H9 (cell line): ENCODE measurements at regions not wholly inside any gene's neighbourhood (a gene's known extent, or its start where the extent isn't known, plus 50 kb on each side); places are given as distances from the start of the nearest gene placed in this dataset.

Experiments
- DNase-seq: peaks from one replicate; pipeline ENCODE4 v3.0.0-alpha.2; 2017
- H2AFZ ChIP-seq: one replicate; pipeline ENCODE4 v1.6.1; 2013; ENCODE audit warnings: mild to moderate bottlenecking, low read length, control low read depth, moderate library complexity
- H2AK5ac ChIP-seq: 2 replicates; pipeline ENCODE4 v1.6.1; 2013; ENCODE audit warnings: low read length, control low read depth, mixed read lengths; ENCODE audit not compliant: insufficient read length
- H2BK120ac ChIP-seq: one replicate; pipeline ENCODE4 v1.6.1; 2013; ENCODE audit warnings: low read depth, mild to moderate bottlenecking, low read length, control low read depth, inconsistent platforms; ENCODE audit not compliant: poor library complexity, severe bottlenecking
- H2BK12ac ChIP-seq: 2 replicates; pipeline ENCODE4 v1.6.1; 2013; ENCODE audit warnings: low read length, control low read depth, mixed read lengths, low read depth; ENCODE audit not compliant: insufficient read length
- H2BK15ac ChIP-seq: 2 replicates; pipeline ENCODE4 v1.6.1; 2013; ENCODE audit warnings: low read depth, low read length, control low read depth
- H2BK20ac ChIP-seq: one replicate; pipeline ENCODE4 v1.6.1; 2013; ENCODE audit warnings: low read depth, mild to moderate bottlenecking, low read length, control low read depth, inconsistent platforms; ENCODE audit not compliant: poor library complexity, severe bottlenecking
- H2BK5ac ChIP-seq: 2 replicates; pipeline ENCODE4 v1.6.1; 2013; ENCODE audit warnings: low read length, control low read depth, mixed read lengths; ENCODE audit not compliant: insufficient read length
- H3K14ac ChIP-seq: 2 replicates; pipeline ENCODE4 v1.6.1; 2013; ENCODE audit warnings: low read length, control low read depth; ENCODE audit not compliant: insufficient read depth
- H3K18ac ChIP-seq: 2 replicates; pipeline ENCODE4 v1.6.1; 2013; ENCODE audit warnings: low read depth, mild to moderate bottlenecking, mixed read lengths, low read length, control low read depth; ENCODE audit not compliant: insufficient read length
- H3K23ac ChIP-seq: 2 replicates; pipeline ENCODE4 v1.6.1; 2013; ENCODE audit warnings: low read length, control low read depth, mixed read lengths, low read depth; ENCODE audit not compliant: insufficient read length
- H3K23me2 ChIP-seq: 2 replicates; pipeline ENCODE4 v1.6.1; 2013; ENCODE audit warnings: low read depth, mild to moderate bottlenecking, mixed read lengths, low read length, control low read depth; ENCODE audit not compliant: insufficient read length, poor library complexity, severe bottlenecking
- H3K27ac ChIP-seq: 2 replicates; pipeline ENCODE4 v1.5.1; 2013; ENCODE audit warnings: low read length, control low read depth, mixed read lengths, low read depth; ENCODE audit not compliant: insufficient read length
- H3K27me3 ChIP-seq: 2 replicates; pipeline ENCODE4 v1.6.1; 2013; ENCODE audit warnings: low read length, control low read depth, inconsistent platforms; ENCODE audit not compliant: insufficient read depth
- H3K4ac ChIP-seq: 2 replicates; pipeline ENCODE4 v1.6.1; 2013; ENCODE audit warnings: low read depth, mild to moderate bottlenecking, control low read depth, inconsistent platforms, low read length, moderate library complexity
- H3K4me1 ChIP-seq: 2 replicates; pipeline ENCODE4 v1.6.1; 2013; ENCODE audit warnings: low read length, control low read depth, inconsistent platforms; ENCODE audit not compliant: insufficient read depth
- H3K4me2 ChIP-seq: 2 replicates; pipeline ENCODE4 v1.6.1; 2013; ENCODE audit warnings: low read length, control low read depth, mixed read lengths; ENCODE audit not compliant: insufficient read length, insufficient read depth
- H3K56ac ChIP-seq: 2 replicates; pipeline ENCODE4 v1.6.1; 2013; ENCODE audit warnings: low read depth, mild to moderate bottlenecking, mixed read lengths, low read length, control low read depth; ENCODE audit not compliant: insufficient read length
- H3K79me1 ChIP-seq: 2 replicates; pipeline ENCODE4 v1.6.1; 2013; ENCODE audit warnings: low read depth, mild to moderate bottlenecking, moderate library complexity, low read length, control low read depth, inconsistent platforms; ENCODE audit not compliant: insufficient read depth, poor library complexity, severe bottlenecking
- H3K79me2 ChIP-seq: 2 replicates; pipeline ENCODE4 v1.6.1; 2013; ENCODE audit warnings: low read length, control low read depth, inconsistent platforms; ENCODE audit not compliant: insufficient read depth
- H3K9ac ChIP-seq: 2 replicates; pipeline ENCODE4 v1.6.1; 2013; ENCODE audit warnings: low read length, control low read depth, mixed read lengths; ENCODE audit not compliant: insufficient read length; ENCODE audit errors: extremely low read depth
- H3K9me3 ChIP-seq: one replicate; pipeline ENCODE4 v1.6.1; 2013; ENCODE audit warnings: low read depth, low read length, inconsistent platforms; ENCODE audit not compliant: control insufficient read depth
- H3T11ph ChIP-seq: one replicate; pipeline ENCODE4 v1.6.1; 2013; ENCODE audit warnings: mild to moderate bottlenecking, low read length, control low read depth, inconsistent platforms
- H4K20me1 ChIP-seq: one replicate; pipeline ENCODE4 v1.6.1; 2013; ENCODE audit not compliant: control insufficient read depth, insufficient read length, insufficient read depth
- H4K5ac ChIP-seq: 2 replicates; pipeline ENCODE4 v1.6.1; 2013; ENCODE audit warnings: low read depth, mild to moderate bottlenecking, mixed read lengths, low read length, control low read depth; ENCODE audit not compliant: insufficient read length
- H4K8ac ChIP-seq: replicated peaks from 2 replicates; pipeline ENCODE4 v1.6.1; 2013; ENCODE audit warnings: low read length, control low read depth, mixed read lengths, low read depth; ENCODE audit not compliant: insufficient read length
- H4K91ac ChIP-seq: 2 replicates; pipeline ENCODE4 v1.6.1; 2013; ENCODE audit warnings: low read depth, mild to moderate bottlenecking, moderate library complexity, mixed read lengths, low read length, control low read depth; ENCODE audit not compliant: insufficient read length
- H3K27ac Mint-ChIP-seq, 3 experiments: 2 replicates in 2 of 3; 3 replicates in 1 of 3; pipeline ENCODE4 v1.8.0; 2020 to 2021; ENCODE audit warnings: mixed read lengths in 3 of 3, mild to moderate bottlenecking in 1 of 3, moderate library complexity in 1 of 3
- H3K27me3 Mint-ChIP-seq: 2 replicates; pipeline ENCODE4 v1.8.0; 2021; ENCODE audit warnings: low read depth, mild to moderate bottlenecking, moderate library complexity, mixed read lengths
- H3K36me3 Mint-ChIP-seq, 3 experiments: 2 replicates in 2 of 3; 3 replicates in 1 of 3; pipeline ENCODE4 v1.8.0; 2020 to 2021; ENCODE audit warnings: low read depth in 3 of 3, mixed read lengths in 3 of 3; ENCODE audit not compliant: insufficient read depth in 1 of 3
- H3K4me1 Mint-ChIP-seq, 2 experiments: 2 replicates each; pipeline ENCODE4 v1.8.0; 2020; ENCODE audit warnings: mixed read lengths in 2 of 2
- H3K4me3 Mint-ChIP-seq, 2 experiments: 2 replicates in 1 of 2; 3 replicates in 1 of 2; pipeline ENCODE4 v1.8.0; 2020 to 2021; ENCODE audit warnings: mild to moderate bottlenecking in 2 of 2, mixed read lengths in 2 of 2, moderate library complexity in 1 of 2
- H3K9me3 Mint-ChIP-seq, 2 experiments: 2 replicates in 1 of 2; 3 replicates in 1 of 2; pipeline ENCODE4 v1.8.0; 2020; ENCODE audit warnings: mild to moderate bottlenecking in 2 of 2, mixed read lengths in 2 of 2, moderate library complexity in 1 of 2
- TF ChIP-seq, protein P1 (sequence below): fragments of 200-600 bp; sonication (generic); conservative IDR thresholded peaks from 3 replicates; pipeline ENCODE4 v1.8.0; 2021; ENCODE audit warnings: antibody characterized with exemption, mild to moderate bottlenecking

- H4K5ac ChIP-seq = no peak overlapping the region
- no peak overlapping the region for H3K56ac ChIP-seq
- H2BK12ac ChIP-seq = no peak overlapping the region
- Mint-ChIP-seq H3K9me3 (no peaks in the 10 kb centered on the region; a peak in 1 of 5 replicates), H3K36me3 (no peaks in the 10 kb centered on the region), H3K4me3 (no peak overlapping the region), H3K27ac (no peak overlapping the region), H3K27me3 (no peaks in the 10 kb centered on the region), H3K4me1 (peaks cover 4 to 7% of the 10 kb centered on the region in 2 experiments; a peak in 2 of 4 replicates)
- no peak overlapping the region for H4K8ac ChIP-seq
- no peak overlapping the region for H3K18ac ChIP-seq
- H3K23ac ChIP-seq = no peak overlapping the region
- DNase-seq = no peak
- no peaks in the 10 kb centered on the region for H3K27me3 ChIP-seq
- no peaks in the 10 kb centered on the region for H3K4me1 ChIP-seq
- no peak overlapping the region for H3K14ac ChIP-seq
- H4K91ac ChIP-seq = no peak overlapping the region
- H2AFZ ChIP-seq = no peak overlapping the region
- no peak overlapping the region for H3K4me2 ChIP-seq
- H3K9ac ChIP-seq = no peak overlapping the region
- TF ChIP-seq, protein P1, sequence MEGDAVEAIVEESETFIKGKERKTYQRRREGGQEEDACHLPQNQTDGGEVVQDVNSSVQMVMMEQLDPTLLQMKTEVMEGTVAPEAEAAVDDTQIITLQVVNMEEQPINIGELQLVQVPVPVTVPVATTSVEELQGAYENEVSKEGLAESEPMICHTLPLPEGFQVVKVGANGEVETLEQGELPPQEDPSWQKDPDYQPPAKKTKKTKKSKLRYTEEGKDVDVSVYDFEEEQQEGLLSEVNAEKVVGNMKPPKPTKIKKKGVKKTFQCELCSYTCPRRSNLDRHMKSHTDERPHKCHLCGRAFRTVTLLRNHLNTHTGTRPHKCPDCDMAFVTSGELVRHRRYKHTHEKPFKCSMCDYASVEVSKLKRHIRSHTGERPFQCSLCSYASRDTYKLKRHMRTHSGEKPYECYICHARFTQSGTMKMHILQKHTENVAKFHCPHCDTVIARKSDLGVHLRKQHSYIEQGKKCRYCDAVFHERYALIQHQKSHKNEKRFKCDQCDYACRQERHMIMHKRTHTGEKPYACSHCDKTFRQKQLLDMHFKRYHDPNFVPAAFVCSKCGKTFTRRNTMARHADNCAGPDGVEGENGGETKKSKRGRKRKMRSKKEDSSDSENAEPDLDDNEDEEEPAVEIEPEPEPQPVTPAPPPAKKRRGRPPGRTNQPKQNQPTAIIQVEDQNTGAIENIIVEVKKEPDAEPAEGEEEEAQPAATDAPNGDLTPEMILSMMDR = no peak
- H3K27ac ChIP-seq = no peak overlapping the region
- no peaks in the 10 kb centered on the region for H3K79me1 ChIP-seq
- H3T11ph ChIP-seq = no peak overlapping the region
- H2BK15ac ChIP-seq = no peak overlapping the region
- H2BK120ac ChIP-seq = no peak overlapping the region
- H2AK5ac ChIP-seq = no peak overlapping the region
- no peak overlapping the region for H3K4ac ChIP-seq
- H3K9me3 ChIP-seq = no peaks in the 10 kb centered on the region
- no peaks in the 10 kb centered on the region for H3K23me2 ChIP-seq
- no peak overlapping the region for H2BK5ac ChIP-seq
- H2BK20ac ChIP-seq = no peak overlapping the region
- no peaks in the 10 kb centered on the region for H4K20me1 ChIP-seq
- H3K79me2 ChIP-seq = no peaks in the 10 kb centered on the region
Observed at GRCh38 chr3:80492162-80492561, 724.4 kb upstream of the ROBO1 start.
